Naive B cell (primary cell): ENCODE measurements at regions not wholly inside any gene's neighbourhood (a gene's known extent, or its start where the extent isn't known, plus 50 kb on each side); places are given as distances from the start of the nearest gene placed in this dataset.

Experiments used
- ATAC-seq, 2 donors: fragments of 150-1000 bp; cut with Tn5 transposase; 2 replicates each; pipeline ENCODE4 v1.10.0; 2021; ENCODE audit warnings: low read depth in 2 of 2, mild to moderate bottlenecking in 2 of 2, moderate library complexity in 2 of 2
- DNase-seq: peaks from one replicate; pipeline ENCODE4 v3.0.0; 2022
- H3K27ac Mint-ChIP-seq, 6 donors: one replicate each; pipeline ENCODE4 v1.8.0; 2020 to 2022; ENCODE audit warnings: mild to moderate bottlenecking in 6 of 6, mixed read lengths in 6 of 6, moderate library complexity in 5 of 6, inconsistent platforms in 2 of 6
- H3K27me3 Mint-ChIP-seq, 3 donors: one replicate each; pipeline ENCODE4 v1.8.0; 2021 to 2022; ENCODE audit warnings: mixed read lengths in 3 of 3, mild to moderate bottlenecking in 1 of 3
- H3K36me3 Mint-ChIP-seq, 2 donors: one replicate each; pipeline ENCODE4 v1.8.0; 2020 to 2022; ENCODE audit warnings: mixed read lengths in 2 of 2, inconsistent platforms in 1 of 2, mild to moderate bottlenecking in 1 of 2
- H3K4me1 Mint-ChIP-seq, 3 donors: one replicate each; pipeline ENCODE4 v1.8.0; 2020 to 2022; ENCODE audit warnings: mixed read lengths in 3 of 3, inconsistent platforms in 1 of 3, mild to moderate bottlenecking in 1 of 3, moderate library complexity in 1 of 3
- H3K4me3 Mint-ChIP-seq, 8 donors: one replicate each; pipeline ENCODE4 v1.8.0; 2020 to 2022; ENCODE audit warnings: mild to moderate bottlenecking in 8 of 8, mixed read lengths in 8 of 8, moderate library complexity in 8 of 8, inconsistent platforms in 2 of 8
- H3K9me3 Mint-ChIP-seq, 7 donors: one replicate each; pipeline ENCODE4 v1.8.0; 2020 to 2022; ENCODE audit warnings: mixed read lengths in 7 of 7, mild to moderate bottlenecking in 5 of 7, inconsistent platforms in 2 of 7, moderate library complexity in 1 of 7

GRCh38 chr2:212683346-212684097 is 144.9 kb upstream of the ERBB4 start:
- Mint-ChIP-seq H3K36me3 (no peaks in the 10 kb centered on the region), H3K27ac (no peak overlapping the region), H3K9me3 (no peaks in the 10 kb centered on the region), H3K4me3 (no peak overlapping the region), H3K4me1 (no peaks in the 10 kb centered on the region), H3K27me3 (peaks cover 9 to 19% (median 11%) of the 10 kb centered on the region in 3 donors)
- no peak for DNase-seq
- ATAC-seq, result no peak

GRCh38 chr2:212682937-212683336 is 144.3 kb upstream of the ERBB4 start:
- Mint-ChIP-seq H3K4me1 (no peaks in the 10 kb centered on the region), H3K27me3 (peaks cover 9 to 21% (median 11%) of the 10 kb centered on the region in 3 donors), H3K27ac (no peak overlapping the region), H3K36me3 (no peaks in the 10 kb centered on the region), H3K9me3 (no peaks in the 10 kb centered on the region), H3K4me3 (no peak overlapping the region)
- DNase-seq (no peak), ATAC-seq (no peak)

GRCh38 chr2:212677466-212677865 is 138.9 kb upstream of the ERBB4 start:
- H3K4me1 Mint-ChIP-seq, result no peaks in the 10 kb centered on the region
- H3K4me3 Mint-ChIP-seq, result no peak overlapping the region
- H3K9me3 Mint-ChIP-seq, result peaks cover 0 to 2% (median 0%) of the 10 kb centered on the region in 7 donors
- ATAC-seq (no peak), DNase-seq (no peak)
- H3K27ac Mint-ChIP-seq, result peak overlapping the region in 1 of 6 donors; percentile 78
- no peaks in the 10 kb centered on the region for H3K36me3 Mint-ChIP-seq
- peaks cover 9 to 36% (median 22%) of the 10 kb centered on the region in 3 donors for H3K27me3 Mint-ChIP-seq

- Mint-ChIP-seq H3K4me3 (no peak overlapping the region), H3K36me3 (no peaks in the 10 kb centered on the region), H3K27ac (peak overlapping the region in 1 of 6 donors; percentile 1), H3K4me1 (no peaks in the 10 kb centered on the region), H3K27me3 (peaks cover 0 to 18% (median 4%) of the 10 kb centered on the region in 3 donors), H3K9me3 (peaks cover 0 to 2% (median 0%) of the 10 kb centered on the region in 7 donors)
- ATAC-seq, result no peak
- DNase-seq, result no peak
These were observed 133.6 kb upstream of the ERBB4 start for GRCh38 chr2:212672186-212672585.

- no peak overlapping the region for H3K4me3 Mint-ChIP-seq
- peak in 1 of 2 donors; percentile 20 for ATAC-seq
- H3K9me3 Mint-ChIP-seq, result peaks cover 0 to 2% (median 0%) of the 10 kb centered on the region in 7 donors
- DNase-seq, result no peak
- no peak overlapping the region for H3K27ac Mint-ChIP-seq
- no peaks in the 10 kb centered on the region for H3K36me3 Mint-ChIP-seq
- H3K27me3 Mint-ChIP-seq, result peaks cover 0 to 5% (median 0%) of the 10 kb centered on the region in 3 donors
- no peaks in the 10 kb centered on the region for H3K4me1 Mint-ChIP-seq
These were observed 131.2 kb upstream of the ERBB4 start for GRCh38 chr2:212669761-212670160.

- H3K4me3 Mint-ChIP-seq, result no peak overlapping the region
- H3K27me3 Mint-ChIP-seq, result peaks cover 0 to 6% (median 0%) of the 10 kb centered on the region in 3 donors
- no peak overlapping the region for H3K27ac Mint-ChIP-seq
- DNase-seq (no peak), ATAC-seq (no peak)
- peaks cover 0 to 2% (median 0%) of the 10 kb centered on the region in 7 donors for H3K9me3 Mint-ChIP-seq
- H3K36me3 Mint-ChIP-seq, result no peaks in the 10 kb centered on the region
- no peaks in the 10 kb centered on the region for H3K4me1 Mint-ChIP-seq
These were observed 129.2 kb upstream of the ERBB4 start for GRCh38 chr2:212667751-212668316.

- no peak overlapping the region for H3K27ac Mint-ChIP-seq
- H3K9me3 Mint-ChIP-seq, result peaks cover 0 to 2% (median 0%) of the 10 kb centered on the region in 7 donors
- peaks cover 0 to 6% (median 0%) of the 10 kb centered on the region in 3 donors for H3K27me3 Mint-ChIP-seq
- H3K4me3 Mint-ChIP-seq, result no peak overlapping the region
- no peaks in the 10 kb centered on the region for H3K36me3 Mint-ChIP-seq
- no peak for ATAC-seq
- DNase-seq, result no peak
- no peaks in the 10 kb centered on the region for H3K4me1 Mint-ChIP-seq
These were observed 127.3 kb upstream of the ERBB4 start for GRCh38 chr2:212665948-212666347.

GRCh38 chr2:212659441-212659840 is 120.8 kb upstream of the ERBB4 start:
- Mint-ChIP-seq H3K27me3 (peaks cover 0 to 20% (median 8%) of the 10 kb centered on the region in 3 donors), H3K36me3 (no peaks in the 10 kb centered on the region), H3K4me1 (no peaks in the 10 kb centered on the region), H3K27ac (no peak overlapping the region), H3K9me3 (peaks cover 0 to 24% (median 11%) of the 10 kb centered on the region in 7 donors), H3K4me3 (no peak overlapping the region)
- no peak for ATAC-seq
- DNase-seq, result no peak

GRCh38 chr2:212649646-212650045 is 111.0 kb upstream of the ERBB4 start:
- H3K9me3 Mint-ChIP-seq, result peaks cover 0 to 9% (median 0%) of the 10 kb centered on the region in 7 donors
- DNase-seq, result no peak
- H3K4me1 Mint-ChIP-seq, result no peaks in the 10 kb centered on the region
- H3K4me3 Mint-ChIP-seq, result no peak overlapping the region
- ATAC-seq, result no peak
- peaks cover 0 to 9% (median 0%) of the 10 kb centered on the region in 3 donors for H3K27me3 Mint-ChIP-seq
- no peak overlapping the region for H3K27ac Mint-ChIP-seq
- H3K36me3 Mint-ChIP-seq, result no peaks in the 10 kb centered on the region

- ATAC-seq, result no peak
- Mint-ChIP-seq H3K27ac (no peak overlapping the region), H3K27me3 (peaks cover 0 to 12% (median 3%) of the 10 kb centered on the region in 3 donors), H3K4me3 (no peak overlapping the region), H3K9me3 (no peaks in the 10 kb centered on the region), H3K4me1 (no peaks in the 10 kb centered on the region), H3K36me3 (no peaks in the 10 kb centered on the region)
- no peak for DNase-seq
These were observed 108.2 kb upstream of the ERBB4 start for GRCh38 chr2:212646698-212647366.

- Mint-ChIP-seq H3K9me3 (no peaks in the 10 kb centered on the region), H3K27me3 (peaks cover 0 to 7% (median 3%) of the 10 kb centered on the region in 3 donors), H3K27ac (no peak overlapping the region), H3K4me3 (no peak overlapping the region), H3K36me3 (no peaks in the 10 kb centered on the region), H3K4me1 (no peaks in the 10 kb centered on the region)
- DNase-seq (no peak), ATAC-seq (no peak)
These were observed 105.7 kb upstream of the ERBB4 start for GRCh38 chr2:212644195-212644837.

- Mint-ChIP-seq H3K27me3 (peaks cover 0 to 12% (median 3%) of the 10 kb centered on the region in 3 donors), H3K27ac (no peak overlapping the region), H3K36me3 (no peaks in the 10 kb centered on the region), H3K4me1 (no peaks in the 10 kb centered on the region), H3K9me3 (peaks cover 0 to 5% (median 0%) of the 10 kb centered on the region in 7 donors), H3K4me3 (no peak overlapping the region)
- DNase-seq, result no peak
- ATAC-seq, result no peak
These were observed 101.8 kb upstream of the ERBB4 start for GRCh38 chr2:212640428-212640827.

- no peaks in the 10 kb centered on the region for H3K36me3 Mint-ChIP-seq
- ATAC-seq, result no peak
- H3K27ac Mint-ChIP-seq, result no peak overlapping the region
- H3K4me1 Mint-ChIP-seq, result no peaks in the 10 kb centered on the region
- no peak overlapping the region for H3K4me3 Mint-ChIP-seq
- peaks cover 0 to 5% (median 0%) of the 10 kb centered on the region in 7 donors for H3K9me3 Mint-ChIP-seq
- no peak for DNase-seq
- peaks cover 0 to 12% (median 3%) of the 10 kb centered on the region in 3 donors for H3K27me3 Mint-ChIP-seq
These were observed 100.1 kb upstream of the ERBB4 start for GRCh38 chr2:212638694-212639093.
